ENCODE measurements at regions not wholly inside any gene's neighbourhood (a gene's known extent, or its start where the extent isn't known, plus 50 kb on each side); places are given as distances from the start of the nearest gene placed in this dataset.

GRCh38 chr1:30487042-30487441 is 236.3 kb downstream of the MATN1 start:
- no peak for DNase-seq (ENCODE audit: low read depth, low spot score)

GRCh38 chr1:30485072-30485471 is 238.3 kb downstream of the MATN1 start:
- no peak for DNase-seq (ENCODE audit: low read depth, low spot score)

- DNase-seq (ENCODE audit: low read depth, low spot score) = no peak
Measured at GRCh38 chr1:30484668-30485067, 238.7 kb downstream of the MATN1 start.

- DNase-seq (ENCODE audit: low read depth, low spot score) = no peak
Measured at GRCh38 chr1:30479575-30479974, 243.8 kb downstream of the MATN1 start.

- no peak for DNase-seq (ENCODE audit: low read depth, low spot score)
Measured at GRCh38 chr1:30478799-30479563, 244.4 kb downstream of the MATN1 start.

GRCh38 chr1:30478283-30478682 is 245.1 kb downstream of the MATN1 start:
- no peak for DNase-seq (ENCODE audit: low read depth, low spot score)

- no peak for DNase-seq (ENCODE audit: low read depth, low spot score)
Measured at GRCh38 chr1:30477588-30477987, 245.8 kb downstream of the MATN1 start.

- DNase-seq (ENCODE audit: low read depth, low spot score) = no peak
Measured at GRCh38 chr1:30476911-30477459, 246.4 kb downstream of the MATN1 start.

GRCh38 chr1:30476476-30476875 is 246.9 kb downstream of the MATN1 start:
- DNase-seq (ENCODE audit: low read depth, low spot score) = no peak

GRCh38 chr1:30475966-30476365 is 247.4 kb downstream of the MATN1 start:
- no peak for DNase-seq (ENCODE audit: low read depth, low spot score)

- no peak for DNase-seq (ENCODE audit: low read depth, low spot score)
Measured at GRCh38 chr1:30475201-30475600, 248.2 kb downstream of the MATN1 start.

- no peak for DNase-seq (ENCODE audit: low read depth, low spot score)
Measured at GRCh38 chr1:30474818-30475200, 248.6 kb downstream of the MATN1 start.

- DNase-seq (ENCODE audit: low read depth, low spot score) = no peak
Measured at GRCh38 chr1:30473922-30474817, 249.2 kb downstream of the MATN1 start.

GRCh38 chr1:30472526-30472925 is 250.9 kb downstream of the MATN1 start:
- DNase-seq (ENCODE audit: low read depth, low spot score) = no peak

- DNase-seq (ENCODE audit: low read depth, low spot score) = no peak
Measured at GRCh38 chr1:30472009-30472408, 251.4 kb downstream of the MATN1 start.

GRCh38 chr1:30471307-30471706 is 252.1 kb downstream of the MATN1 start:
- DNase-seq (ENCODE audit: low read depth, low spot score) = no peak

GRCh38 chr1:30469426-30469825 is 254.0 kb downstream of the MATN1 start:
- no peak for DNase-seq (ENCODE audit: low read depth, low spot score)

GRCh38 chr1:30467101-30467500 is 256.3 kb downstream of the MATN1 start:
- DNase-seq (ENCODE audit: low read depth, low spot score) = no peak

- no peak for DNase-seq (ENCODE audit: low read depth, low spot score)
Measured at GRCh38 chr1:30466610-30467009, 256.8 kb downstream of the MATN1 start.

- no peak for DNase-seq (ENCODE audit: low read depth, low spot score)
Measured at GRCh38 chr1:30466026-30466425, 257.4 kb downstream of the MATN1 start.

- DNase-seq (ENCODE audit: low read depth, low spot score) = no peak
Measured at GRCh38 chr1:30465096-30465495, 258.3 kb downstream of the MATN1 start.

- DNase-seq (ENCODE audit: low read depth, low spot score) = no peak
Measured at GRCh38 chr1:30464187-30464617, 259.2 kb downstream of the MATN1 start.
